ENCODE measurements at regions not wholly inside any gene's neighbourhood (a gene's known extent, or its start where the extent isn't known, plus 50 kb on each side); places are given as distances from the start of the nearest gene placed in this dataset.
"Not testable (repeated sequence)": the region's sequence is repeated elsewhere in the genome, so short reads cannot be mapped to it uniquely, and the experiment has no call there.

- Histone ChIP-seq H3K9ac (ENCODE audit: low read depth, low read length) (no peak overlapping the region), H3K4me1 (ENCODE audit: control insufficient read depth, insufficient read depth, low read length) (no peaks in the 10 kb centered on the region), H3K4me3 (ENCODE audit: low read depth, low read length) (no peak overlapping the region), H3K9me3 (ENCODE audit: control insufficient read depth, insufficient read depth, low read length) (no peaks in the 10 kb centered on the region), H3K36me3 (ENCODE audit: control insufficient read depth, insufficient read depth, low read length) (no peaks in the 10 kb centered on the region), H3K27me3 (ENCODE audit: control insufficient read depth, insufficient read depth, low read length) (no peaks in the 10 kb centered on the region)
These were observed 159.9 kb upstream of the TNFAIP3 start for GRCh38 chr6:137707038-137707589.

DNA sequence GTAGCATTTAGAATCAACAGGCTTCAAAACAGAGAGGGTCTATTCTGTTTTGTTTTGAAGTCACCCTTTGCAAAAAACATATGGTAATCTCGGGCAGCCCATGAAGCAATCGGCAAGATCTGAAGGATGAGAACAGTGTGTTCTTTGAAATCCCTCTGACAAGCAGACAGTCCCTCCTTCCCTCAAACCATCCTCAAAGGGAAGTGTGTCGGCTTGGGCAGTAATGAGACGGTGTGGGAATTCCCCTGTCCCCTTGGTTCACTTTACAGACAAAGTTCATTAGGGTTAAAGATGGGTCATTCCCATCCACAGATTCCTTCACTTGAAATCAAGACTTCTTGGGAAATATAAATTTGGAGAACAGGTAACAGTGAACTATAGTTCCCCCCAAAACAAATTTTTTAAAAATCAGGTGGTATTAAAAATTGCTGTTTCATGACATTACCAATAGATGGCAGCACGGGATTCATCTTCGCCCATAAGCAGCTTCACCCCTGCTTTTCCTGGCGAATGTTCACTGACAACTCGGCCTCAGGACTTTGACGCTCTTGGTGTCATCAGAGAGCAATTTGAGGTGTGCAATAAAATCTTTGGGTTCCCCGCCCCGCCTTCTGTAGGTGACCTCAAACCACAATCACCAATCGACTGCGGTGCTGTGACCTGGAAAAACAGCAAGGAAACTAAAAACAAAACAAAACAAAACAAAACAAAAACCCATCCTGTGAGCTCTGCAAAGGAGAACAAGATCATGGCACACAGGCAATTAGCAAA, 159.3 kb upstream of the TNFAIP3 start:
- Histone ChIP-seq H3K9ac (ENCODE audit: low read depth, low read length) (no peak overlapping the region), H3K27me3 (ENCODE audit: control insufficient read depth, insufficient read depth, low read length) (no peaks in the 10 kb centered on the region), H3K9me3 (ENCODE audit: control insufficient read depth, insufficient read depth, low read length) (no peaks in the 10 kb centered on the region), H3K4me3 (ENCODE audit: low read depth, low read length) (no peak overlapping the region), H3K36me3 (ENCODE audit: control insufficient read depth, insufficient read depth, low read length) (no peaks in the 10 kb centered on the region), H3K4me1 (ENCODE audit: control insufficient read depth, insufficient read depth, low read length) (no peaks in the 10 kb centered on the region)

DNA sequence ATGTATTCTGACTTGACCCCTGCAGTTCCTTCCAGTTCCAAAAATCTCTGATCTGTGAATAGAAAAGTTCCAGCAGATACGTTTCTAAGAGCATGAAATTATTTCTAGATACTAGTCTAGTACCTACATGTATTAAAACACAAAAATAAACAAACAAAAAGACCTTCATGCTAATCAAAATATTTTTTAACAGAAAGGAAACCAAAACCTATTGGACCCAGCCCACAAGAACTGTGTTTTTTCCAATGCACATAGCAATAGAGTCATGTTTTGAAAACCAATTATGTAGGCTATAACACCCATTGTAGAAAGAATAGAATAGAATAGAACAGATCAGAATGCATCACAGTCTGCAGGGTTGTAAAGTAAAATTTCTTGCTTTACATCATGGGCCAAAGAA, 158.6 kb upstream of the TNFAIP3 start:
- Histone ChIP-seq H3K27me3 (ENCODE audit: control insufficient read depth, insufficient read depth, low read length) (no peaks in the 10 kb centered on the region), H3K4me1 (ENCODE audit: control insufficient read depth, insufficient read depth, low read length) (no peaks in the 10 kb centered on the region), H3K36me3 (ENCODE audit: control insufficient read depth, insufficient read depth, low read length) (no peaks in the 10 kb centered on the region), H3K9ac (ENCODE audit: low read depth, low read length) (no peak overlapping the region), H3K4me3 (ENCODE audit: low read depth, low read length) (no peak overlapping the region), H3K9me3 (ENCODE audit: control insufficient read depth, insufficient read depth, low read length) (no peaks in the 10 kb centered on the region)

- Histone ChIP-seq H3K36me3 (ENCODE audit: control insufficient read depth, insufficient read depth, low read length) (no peaks in the 10 kb centered on the region), H3K4me3 (ENCODE audit: low read depth, low read length) (no peak overlapping the region), H3K27me3 (ENCODE audit: control insufficient read depth, insufficient read depth, low read length) (no peaks in the 10 kb centered on the region), H3K9ac (ENCODE audit: low read depth, low read length) (no peak overlapping the region), H3K9me3 (ENCODE audit: control insufficient read depth, insufficient read depth, low read length) (no peaks in the 10 kb centered on the region), H3K4me1 (ENCODE audit: control insufficient read depth, insufficient read depth, low read length) (no peaks in the 10 kb centered on the region)
These were observed 157.4 kb upstream of the TNFAIP3 start for GRCh38 chr6:137709424-137710236.

- H3K9me3 ChIP-seq (ENCODE audit: control insufficient read depth, insufficient read depth, low read length): no peaks in the 10 kb centered on the region
- H3K9ac ChIP-seq (ENCODE audit: low read depth, low read length): no peak overlapping the region
- no peaks in the 10 kb centered on the region for H3K4me1 ChIP-seq (ENCODE audit: control insufficient read depth, insufficient read depth, low read length)
- H3K27me3 ChIP-seq (ENCODE audit: control insufficient read depth, insufficient read depth, low read length): no peaks in the 10 kb centered on the region
- H3K36me3 ChIP-seq (ENCODE audit: control insufficient read depth, insufficient read depth, low read length): no peaks in the 10 kb centered on the region
- no peak overlapping the region for H3K4me3 ChIP-seq (ENCODE audit: low read depth, low read length)
These were observed 155.1 kb upstream of the TNFAIP3 start for GRCh38 chr6:137711972-137712371.

- no peaks in the 10 kb centered on the region for H3K9me3 ChIP-seq (ENCODE audit: control insufficient read depth, insufficient read depth, low read length)
- no peak overlapping the region for H3K9ac ChIP-seq (ENCODE audit: low read depth, low read length)
- no peaks in the 10 kb centered on the region for H3K4me1 ChIP-seq (ENCODE audit: control insufficient read depth, insufficient read depth, low read length)
- no peaks in the 10 kb centered on the region for H3K27me3 ChIP-seq (ENCODE audit: control insufficient read depth, insufficient read depth, low read length)
- no peaks in the 10 kb centered on the region for H3K36me3 ChIP-seq (ENCODE audit: control insufficient read depth, insufficient read depth, low read length)
- no peak overlapping the region for H3K4me3 ChIP-seq (ENCODE audit: low read depth, low read length)
These were observed 154.5 kb upstream of the TNFAIP3 start for GRCh38 chr6:137712587-137712986.

DNA sequence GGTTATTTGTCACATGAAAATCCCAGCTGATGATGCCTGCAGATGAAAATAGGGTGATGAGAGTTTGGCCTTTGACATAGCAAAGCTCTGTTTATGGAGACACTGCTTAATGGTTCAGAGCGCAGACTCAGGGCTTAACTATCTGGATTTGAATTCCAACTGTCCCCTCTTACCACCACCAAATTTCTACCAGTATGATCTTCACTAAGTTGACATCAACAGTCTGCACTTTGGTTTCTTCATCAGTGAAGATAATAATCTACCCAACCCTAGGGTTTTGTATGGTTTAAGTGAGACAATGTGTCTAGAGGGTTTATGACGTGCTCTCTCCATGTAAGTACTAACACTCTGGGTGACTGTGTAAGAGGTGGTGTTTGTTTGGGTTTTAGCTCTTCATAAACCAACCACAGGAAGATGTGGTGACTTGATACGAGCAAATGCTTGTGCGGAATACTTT, 151.4 kb upstream of the TNFAIP3 start:
- Histone ChIP-seq H3K9ac (ENCODE audit: low read depth, low read length) (no peak overlapping the region), H3K9me3 (ENCODE audit: control insufficient read depth, insufficient read depth, low read length) (no peaks in the 10 kb centered on the region), H3K4me3 (ENCODE audit: low read depth, low read length) (no peak overlapping the region), H3K36me3 (ENCODE audit: control insufficient read depth, insufficient read depth, low read length) (no peaks in the 10 kb centered on the region), H3K4me1 (ENCODE audit: control insufficient read depth, insufficient read depth, low read length) (no peaks in the 10 kb centered on the region), H3K27me3 (ENCODE audit: control insufficient read depth, insufficient read depth, low read length) (no peaks in the 10 kb centered on the region)

DNA sequence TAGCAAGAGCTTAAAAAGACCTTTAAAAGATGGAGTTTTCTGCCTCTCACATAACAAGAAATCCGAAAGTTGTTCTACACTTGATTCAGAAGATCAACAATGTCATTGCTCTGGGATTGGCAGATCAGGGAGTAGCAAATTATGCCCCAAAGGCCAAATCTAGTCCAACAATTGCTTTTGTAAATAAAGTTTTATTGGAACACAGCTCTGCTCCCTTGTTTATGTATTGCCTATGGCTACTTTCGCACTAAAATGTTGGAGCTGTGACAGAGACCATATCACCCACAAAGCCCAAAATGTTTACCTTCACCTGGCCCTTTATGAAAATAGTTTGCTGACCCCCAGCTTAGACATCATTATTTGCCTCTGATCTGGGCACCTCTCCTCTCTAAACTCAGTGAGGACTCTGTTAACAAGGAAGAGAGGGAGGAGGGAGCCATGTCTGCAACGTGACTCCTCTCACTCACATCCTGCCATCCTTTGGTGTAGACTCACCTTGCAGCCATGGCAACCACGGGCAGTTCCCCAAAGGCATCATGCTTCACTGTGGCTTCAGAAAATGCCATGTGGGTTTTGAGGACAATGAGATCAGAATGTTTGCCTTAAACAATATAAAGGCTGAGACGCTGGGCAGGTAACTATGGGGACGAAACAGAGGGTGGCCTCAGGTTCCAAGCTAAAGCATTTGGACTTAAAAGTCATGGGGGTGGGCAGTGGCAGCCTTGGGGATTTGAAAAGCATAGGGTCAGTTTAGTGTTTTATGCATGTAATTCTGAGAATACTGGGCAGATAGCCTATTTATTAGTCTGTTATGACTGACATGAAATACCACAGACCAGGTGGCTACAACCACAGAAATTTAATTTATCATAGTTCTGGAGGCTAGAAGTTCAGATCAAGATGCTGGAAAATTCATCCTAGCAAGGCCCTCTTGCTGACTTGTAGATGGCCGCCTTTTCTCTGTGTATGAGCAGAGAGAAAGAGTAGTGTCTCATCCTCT, 149.7 kb upstream of the TNFAIP3 start:
- Histone ChIP-seq H3K36me3 (ENCODE audit: control insufficient read depth, insufficient read depth, low read length) (no peaks in the 10 kb centered on the region), H3K9ac (ENCODE audit: low read depth, low read length) (no peak overlapping the region), H3K9me3 (ENCODE audit: control insufficient read depth, insufficient read depth, low read length) (no peaks in the 10 kb centered on the region), H3K4me3 (ENCODE audit: low read depth, low read length) (no peak overlapping the region), H3K4me1 (ENCODE audit: control insufficient read depth, insufficient read depth, low read length) (no peaks in the 10 kb centered on the region), H3K27me3 (ENCODE audit: control insufficient read depth, insufficient read depth, low read length) (no peaks in the 10 kb centered on the region)

DNA sequence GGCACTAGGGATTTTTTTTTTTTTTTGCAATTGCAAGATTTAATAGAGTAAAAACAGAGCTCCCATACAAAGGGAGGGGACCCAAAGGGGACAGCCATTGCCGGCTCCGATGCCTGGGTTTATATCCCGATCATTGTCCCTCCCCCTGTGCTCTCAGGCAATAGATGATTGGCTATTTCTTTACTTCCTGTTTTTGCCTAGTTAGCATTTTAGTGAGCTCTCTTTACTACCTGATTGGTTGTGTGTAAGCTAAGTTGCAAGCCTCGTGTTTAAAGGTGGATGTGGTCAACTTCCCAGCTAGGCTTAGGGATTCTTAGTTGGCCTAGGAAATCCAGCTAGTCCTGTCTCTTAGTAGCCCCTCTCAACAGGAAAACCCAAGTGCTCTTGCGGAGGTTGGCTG, 148.2 kb upstream of the TNFAIP3 start:
- H3K27me3 ChIP-seq (ENCODE audit: control insufficient read depth, insufficient read depth, low read length); H3K4me1 ChIP-seq (ENCODE audit: control insufficient read depth, insufficient read depth, low read length); H3K4me3 ChIP-seq (ENCODE audit: low read depth, low read length); H3K36me3 ChIP-seq (ENCODE audit: control insufficient read depth, insufficient read depth, low read length); H3K9me3 ChIP-seq (ENCODE audit: control insufficient read depth, insufficient read depth, low read length); H3K9ac ChIP-seq (ENCODE audit: low read depth, low read length): not testable (repeated sequence)

DNA sequence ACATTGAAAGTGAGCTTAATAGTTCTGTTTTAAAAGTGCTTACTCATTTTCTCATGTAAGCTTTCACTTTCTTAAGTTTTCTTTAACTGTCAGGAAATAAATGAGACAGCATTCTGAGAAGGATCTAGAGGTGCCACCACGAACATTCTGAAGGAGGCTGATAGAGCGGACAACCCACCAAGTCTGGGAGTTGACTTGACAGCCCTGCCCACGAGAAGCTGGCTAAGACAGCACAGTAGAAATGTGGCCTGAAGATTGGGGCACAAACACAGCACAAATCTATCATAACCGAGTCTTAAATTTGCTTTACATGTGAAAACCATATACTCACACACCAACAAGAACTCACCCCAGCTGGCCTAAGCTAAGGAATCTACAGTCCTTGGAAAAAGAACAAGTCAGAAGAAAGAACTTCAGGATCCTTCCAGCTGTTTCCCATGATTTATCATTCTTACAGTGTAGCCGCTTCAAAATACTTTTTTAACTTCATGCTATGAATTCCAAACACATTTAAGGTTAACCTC, 144.2 kb upstream of the TNFAIP3 start:
- Histone ChIP-seq H3K9ac (ENCODE audit: low read depth, low read length) (no peak overlapping the region), H3K9me3 (ENCODE audit: control insufficient read depth, insufficient read depth, low read length) (no peaks in the 10 kb centered on the region), H3K36me3 (ENCODE audit: control insufficient read depth, insufficient read depth, low read length) (no peaks in the 10 kb centered on the region), H3K4me3 (ENCODE audit: low read depth, low read length) (no peak overlapping the region), H3K27me3 (ENCODE audit: control insufficient read depth, insufficient read depth, low read length) (no peaks in the 10 kb centered on the region), H3K4me1 (ENCODE audit: control insufficient read depth, insufficient read depth, low read length) (no peaks in the 10 kb centered on the region)

Measured in iPS-15b (cell line).